ENCODE measurements at regions not wholly inside any gene's neighbourhood (a gene's known extent, or its start where the extent isn't known, plus 50 kb on each side); places are given as distances from the start of the nearest gene placed in this dataset.
"Not testable (repeated sequence)": the region's sequence is repeated elsewhere in the genome, so short reads cannot be mapped to it uniquely, and the experiment has no call there.

- TF ChIP-seq, protein P1, sequence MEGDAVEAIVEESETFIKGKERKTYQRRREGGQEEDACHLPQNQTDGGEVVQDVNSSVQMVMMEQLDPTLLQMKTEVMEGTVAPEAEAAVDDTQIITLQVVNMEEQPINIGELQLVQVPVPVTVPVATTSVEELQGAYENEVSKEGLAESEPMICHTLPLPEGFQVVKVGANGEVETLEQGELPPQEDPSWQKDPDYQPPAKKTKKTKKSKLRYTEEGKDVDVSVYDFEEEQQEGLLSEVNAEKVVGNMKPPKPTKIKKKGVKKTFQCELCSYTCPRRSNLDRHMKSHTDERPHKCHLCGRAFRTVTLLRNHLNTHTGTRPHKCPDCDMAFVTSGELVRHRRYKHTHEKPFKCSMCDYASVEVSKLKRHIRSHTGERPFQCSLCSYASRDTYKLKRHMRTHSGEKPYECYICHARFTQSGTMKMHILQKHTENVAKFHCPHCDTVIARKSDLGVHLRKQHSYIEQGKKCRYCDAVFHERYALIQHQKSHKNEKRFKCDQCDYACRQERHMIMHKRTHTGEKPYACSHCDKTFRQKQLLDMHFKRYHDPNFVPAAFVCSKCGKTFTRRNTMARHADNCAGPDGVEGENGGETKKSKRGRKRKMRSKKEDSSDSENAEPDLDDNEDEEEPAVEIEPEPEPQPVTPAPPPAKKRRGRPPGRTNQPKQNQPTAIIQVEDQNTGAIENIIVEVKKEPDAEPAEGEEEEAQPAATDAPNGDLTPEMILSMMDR (conservative IDR thresholded peaks at IDR 0.05; ENCODE audit: control insufficient read depth, insufficient read depth, low read depth, low read length) = no peak
These were observed 1066.0 kb upstream of the CELF2 start for GRCh38 chr10:9951481-9952257.

DNA sequence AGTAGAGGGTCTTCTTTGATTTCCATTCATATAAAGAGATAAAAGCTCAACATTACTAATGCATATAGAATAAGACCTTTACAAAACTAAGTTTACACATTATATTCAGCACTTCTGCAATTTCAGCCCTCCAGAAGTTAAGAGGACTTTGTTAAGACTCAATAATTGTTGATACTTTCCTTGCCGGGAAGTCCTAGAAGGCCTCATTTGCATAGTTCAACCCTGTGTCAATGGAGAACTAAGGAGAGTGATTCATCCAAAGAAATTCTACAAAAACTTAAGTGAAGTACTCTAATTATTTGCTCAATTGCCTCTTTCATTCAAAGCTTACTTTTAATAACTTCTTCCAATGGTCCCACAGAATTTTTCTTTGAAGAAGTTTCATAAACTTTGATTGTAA lies 1060.3 kb upstream of the CELF2 start:
- no peak overlapping the region for H3K4me3 ChIP-seq (ENCODE audit: control insufficient read depth, low read depth, low read length)
- peak; percentile 76 for DNase-seq (ENCODE audit: low read depth)
- TF ChIP-seq, protein P1 (conservative IDR thresholded peaks at IDR 0.05; ENCODE audit: control insufficient read depth, insufficient read depth, low read depth, low read length) = no peak

More at GRCh38 chr10:9951481-9952257, 1066.0 kb upstream of the CELF2 start:
- no peak overlapping the region for H3K4me3 ChIP-seq (ENCODE audit: control insufficient read depth, low read depth, low read length)
- DNase-seq (ENCODE audit: low read depth) = peak; percentile 52

DNA sequence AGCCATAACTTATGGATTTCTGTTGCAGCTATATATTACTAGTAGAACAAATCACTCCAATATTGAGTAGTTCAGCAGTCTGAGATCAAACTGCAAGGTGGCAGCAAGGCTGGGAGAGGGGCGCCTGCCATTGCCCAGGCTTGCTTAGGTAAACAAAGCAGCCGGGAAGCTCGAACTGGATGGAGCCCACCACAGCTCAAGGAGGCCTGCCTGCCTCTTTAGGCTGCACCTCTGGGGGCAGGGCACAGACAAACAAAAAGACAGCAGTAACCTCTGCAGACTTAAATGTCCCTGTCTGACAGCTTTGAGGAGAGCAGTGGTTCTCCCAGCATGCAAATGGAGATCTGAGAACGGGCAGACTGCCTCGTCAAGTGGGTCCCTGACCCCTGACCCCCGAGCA lies 1059.8 kb upstream of the CELF2 start:
- not testable (repeated sequence) for DNase-seq (ENCODE audit: low read depth)

DNA sequence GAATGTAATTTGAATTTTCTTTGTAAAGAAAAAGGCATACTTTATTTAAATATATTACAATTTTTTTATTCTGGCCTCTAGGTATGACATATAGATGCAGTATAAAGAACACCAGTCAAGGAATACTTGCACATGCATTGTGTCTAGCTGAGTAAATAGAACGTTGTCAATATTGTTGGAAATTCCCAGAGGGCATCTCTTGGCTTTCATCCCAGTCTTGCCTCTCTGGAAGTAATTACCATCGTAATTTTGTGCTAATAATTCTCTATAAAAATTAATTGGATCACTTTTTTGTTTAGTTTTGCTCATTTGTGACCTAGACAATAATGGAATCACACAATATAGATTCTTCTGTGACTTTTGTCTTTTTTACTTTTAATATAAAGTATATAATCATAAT lies 1052.3 kb upstream of the CELF2 start:
- no peak overlapping the region for H3K4me3 ChIP-seq (ENCODE audit: control insufficient read depth, low read depth, low read length)
- TF ChIP-seq, protein P1 (conservative IDR thresholded peaks at IDR 0.05; ENCODE audit: control insufficient read depth, insufficient read depth, low read depth, low read length) = no peak
- DNase-seq (ENCODE audit: low read depth) = peak; percentile 2

More for the DNA sequence above, 1059.8 kb upstream of the CELF2 start:
- not testable (repeated sequence) for H3K4me3 ChIP-seq (ENCODE audit: control insufficient read depth, low read depth, low read length)

DNA sequence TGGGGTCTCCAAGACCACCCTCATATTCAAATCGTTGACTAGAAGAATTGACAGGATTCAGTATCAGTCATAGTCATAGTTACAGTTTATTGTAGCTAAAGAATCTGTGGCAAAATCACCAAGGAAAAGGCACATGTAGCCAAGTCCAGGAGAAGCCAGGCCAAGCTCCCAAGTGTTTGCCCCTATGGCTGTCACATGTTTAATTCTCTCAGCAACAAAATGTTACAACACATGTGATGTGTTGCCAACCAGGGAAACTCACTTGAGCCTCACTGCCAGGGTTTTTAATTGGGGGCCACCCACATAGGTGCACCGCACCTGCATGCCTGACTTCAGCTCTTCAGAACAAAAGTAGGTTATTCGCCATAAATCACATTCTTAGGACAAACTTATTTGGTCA lies 1030.9 kb upstream of the CELF2 start:
- DNase-seq (ENCODE audit: low read depth) = no peak
- no peak overlapping the region for H3K4me3 ChIP-seq (ENCODE audit: control insufficient read depth, low read depth, low read length)

DNA sequence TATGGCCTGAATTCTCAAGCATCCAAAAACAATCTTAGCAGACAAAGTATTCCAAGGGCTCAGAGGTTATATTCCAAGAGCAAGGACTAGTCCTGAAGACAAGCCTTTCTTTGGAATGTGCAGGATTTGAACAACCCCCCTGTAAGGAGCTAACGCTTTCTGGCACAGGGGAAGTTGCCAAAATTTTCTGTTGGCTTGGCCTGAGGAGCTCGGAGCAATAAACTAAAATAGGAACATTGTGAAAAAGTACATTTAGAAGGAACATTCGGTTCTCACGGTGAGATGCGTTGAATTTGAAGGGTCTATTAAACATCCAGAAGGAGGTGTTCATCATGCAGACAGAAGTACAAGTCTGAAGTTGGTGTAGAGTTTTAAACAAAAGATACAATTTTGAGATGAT lies 1030.5 kb upstream of the CELF2 start:
- TF ChIP-seq, protein P1 (conservative IDR thresholded peaks at IDR 0.05; ENCODE audit: control insufficient read depth, insufficient read depth, low read depth, low read length) = no peak
- H3K4me3 ChIP-seq (ENCODE audit: control insufficient read depth, low read depth, low read length) = no peak overlapping the region
- no peak for DNase-seq (ENCODE audit: low read depth)

More for the DNA sequence above, 1030.9 kb upstream of the CELF2 start:
- TF ChIP-seq, protein P1 (conservative IDR thresholded peaks at IDR 0.05; ENCODE audit: control insufficient read depth, insufficient read depth, low read depth, low read length) = no peak

DNA sequence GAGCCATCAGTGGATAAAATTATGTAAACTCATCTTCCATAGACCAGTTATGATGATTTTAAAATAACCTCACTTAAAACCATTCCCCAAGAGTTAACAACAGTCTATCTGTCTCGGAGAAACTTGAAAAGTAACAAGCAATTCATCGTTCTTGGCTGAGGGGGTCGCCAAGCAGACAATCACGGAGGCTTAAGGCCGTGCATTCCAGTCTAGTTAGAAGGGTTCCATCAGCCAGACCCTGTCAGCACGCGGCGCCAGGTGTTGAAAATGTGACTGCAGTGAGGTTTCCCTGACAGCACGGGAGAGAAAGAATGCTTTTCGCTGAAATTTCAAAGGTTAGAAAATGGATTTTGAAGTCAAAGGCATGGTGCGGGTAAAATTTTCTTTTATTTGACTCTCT lies 1025.0 kb upstream of the CELF2 start:
- DNase-seq (ENCODE audit: low read depth) = peak; percentile 30
- TF ChIP-seq, protein P1 (conservative IDR thresholded peaks at IDR 0.05; ENCODE audit: control insufficient read depth, insufficient read depth, low read depth, low read length) = peak; percentile 10
- H3K4me3 ChIP-seq (ENCODE audit: control insufficient read depth, low read depth, low read length) = no peak overlapping the region
